ENCODE measurements at regions not wholly inside any gene's neighbourhood (a gene's known extent, or its start where the extent isn't known, plus 50 kb on each side); places are given as distances from the start of the nearest gene placed in this dataset.

- WGBS, 2 donors: 22 to 40% methylated on average over 17 to 22 of the region's 22 CpGs
- TF ChIP-seq CTCF (IDR thresholded peaks at IDR 0.05) (peak; percentile 71 to 87 (median 79)), POLR2A (IDR thresholded peaks at IDR 0.05) (no peak)
These were observed 201.9 kb downstream of the DAD1 start for GRCh38 chr14:22386924-22387775.

DNA sequence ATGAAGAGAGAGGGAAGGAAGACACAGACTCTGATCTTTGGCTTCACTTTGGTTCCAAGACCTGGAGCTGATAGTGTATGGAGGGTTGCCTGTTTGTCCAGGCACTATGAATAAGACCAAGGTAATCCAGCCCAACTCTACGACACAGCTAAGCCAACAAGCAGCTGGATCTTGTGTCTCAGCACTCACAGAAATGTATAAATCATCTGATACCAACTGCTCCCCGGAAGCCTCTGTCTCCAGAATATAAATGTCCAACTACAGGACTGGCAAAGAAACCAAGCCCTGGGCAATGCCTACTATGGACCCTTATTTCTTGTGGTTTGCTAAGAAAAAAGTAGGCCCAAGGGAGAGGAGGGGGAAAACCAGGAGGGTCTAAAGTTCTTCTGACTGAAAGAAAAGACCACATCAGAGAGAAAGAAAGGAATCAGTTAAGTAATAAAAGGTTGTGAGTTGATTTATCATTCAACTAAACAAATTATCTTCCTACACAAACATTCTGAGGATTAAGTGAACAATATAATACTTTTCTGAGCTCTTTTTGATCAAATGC is 204.0 kb downstream of the DAD1 start:
- H3K27ac ChIP-seq: no peak overlapping the region
- intact Hi-C loops (cut with DNase I; ENCODE audit: low total_unique reads): loop anchor here (5.0 kb wide), 1 partner anchor 172 kb away; no protein-coding TSS in a partner anchor
- 88 to 89% methylated on average over 2 of the region's 2 CpGs for WGBS, 2 donors

More at GRCh38 chr14:22386924-22387775, 201.9 kb downstream of the DAD1 start:
- H3K36me3 ChIP-seq (ENCODE audit: low read depth, missing control alignments): no peaks in the 10 kb centered on the region
- H3K27me3 ChIP-seq: no peaks in the 10 kb centered on the region
- peak; percentile 88 for DNase-seq
- intact Hi-C loops (cut with DNase I; ENCODE audit: low total_unique reads): loop anchor here (5.0 kb wide), 1 partner anchor 170 kb away; no protein-coding TSS in a partner anchor
- peak overlapping the region; percentile 0 to 21 for H3K4me3 ChIP-seq
- no peaks in the 10 kb centered on the region for H3K9me3 ChIP-seq
- H3K27ac ChIP-seq: no peak overlapping the region
- no peaks in the 10 kb centered on the region for H3K4me1 ChIP-seq

DNA sequence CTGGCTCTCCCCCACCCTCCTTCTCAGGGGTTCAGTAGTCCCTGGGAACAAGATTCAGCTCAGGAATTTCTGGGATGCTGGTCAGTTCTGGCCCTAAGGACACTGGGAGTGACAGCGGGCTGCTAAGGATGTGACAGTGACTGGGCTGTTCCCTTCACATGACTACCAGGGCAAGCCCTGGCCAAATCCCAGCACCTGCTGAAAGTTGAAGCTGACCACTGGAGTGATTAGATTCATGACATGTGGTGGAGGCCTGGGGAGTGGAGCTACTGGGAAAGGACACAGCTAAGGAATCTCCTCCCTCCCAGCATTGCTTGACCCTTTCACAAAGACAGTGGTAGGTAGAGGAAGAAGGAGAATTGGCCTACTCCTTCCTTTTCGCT is 204.9 kb downstream of the DAD1 start:
- 98% methylated on average over 2 of the region's 2 CpGs for WGBS, 2 donors
- intact Hi-C loops (cut with DNase I; ENCODE audit: low total_unique reads): no loop called here

More for the DNA sequence above, 204.0 kb downstream of the DAD1 start:
- TF ChIP-seq CTCF (IDR thresholded peaks at IDR 0.05): no peak
- no peak for TF ChIP-seq POLR2A (IDR thresholded peaks at IDR 0.05)
- Histone ChIP-seq H3K4me1 (no peaks in the 10 kb centered on the region), H3K9me3 (no peaks in the 10 kb centered on the region), H3K4me3 (no peak overlapping the region), H3K27me3 (no peaks in the 10 kb centered on the region), H3K36me3 (ENCODE audit: low read depth, missing control alignments) (no peaks in the 10 kb centered on the region)
- DNase-seq: no peak

GRCh38 chr14:22383515-22384166 is 205.4 kb downstream of the DAD1 start:
- intact Hi-C loops (cut with DNase I; ENCODE audit: low total_unique reads): no loop called here
- no peaks in the 10 kb centered on the region for H3K27me3 ChIP-seq
- WGBS, 2 donors: 76 to 85% methylated on average over 7 to 8 of the region's 8 CpGs

More for the DNA sequence above, 204.9 kb downstream of the DAD1 start:
- Histone ChIP-seq H3K27me3 (no peaks in the 10 kb centered on the region), H3K9me3 (no peaks in the 10 kb centered on the region), H3K4me3 (no peak overlapping the region), H3K27ac (no peak overlapping the region), H3K36me3 (ENCODE audit: low read depth, missing control alignments) (no peaks in the 10 kb centered on the region), H3K4me1 (no peaks in the 10 kb centered on the region)
- DNase-seq: no peak
- TF ChIP-seq CTCF (IDR thresholded peaks at IDR 0.05) (no peak), POLR2A (IDR thresholded peaks at IDR 0.05) (no peak)

More at GRCh38 chr14:22383515-22384166, 205.4 kb downstream of the DAD1 start:
- Histone ChIP-seq H3K9me3 (no peaks in the 10 kb centered on the region), H3K4me3 (no peak overlapping the region), H3K27ac (no peak overlapping the region), H3K4me1 (no peaks in the 10 kb centered on the region), H3K36me3 (ENCODE audit: low read depth, missing control alignments) (no peaks in the 10 kb centered on the region)
- no peak for DNase-seq
- no peak for TF ChIP-seq CTCF (IDR thresholded peaks at IDR 0.05)
- TF ChIP-seq POLR2A (IDR thresholded peaks at IDR 0.05): no peak
